Esophagus muscularis mucosa (tissue), 4 donors: ENCODE measurements at regions not wholly inside any gene's neighbourhood (a gene's known extent, or its start where the extent isn't known, plus 50 kb on each side); places are given as distances from the start of the nearest gene placed in this dataset.

Experiments
- EP300 ChIP-seq: sonication (generic); formaldehyde crosslinking; IDR thresholded peaks from one replicate; pipeline ENCODE4 v1.6.1; 2017; ENCODE audit warnings: antibody characterized with exemption
- POLR2A ChIP-seq: fragments of 450-650 bp; IDR thresholded peaks from one replicate; pipeline ENCODE4 v1.6.1; 2017; ENCODE audit warnings: antibody characterized with exemption, moderate library complexity, mild to moderate bottlenecking, low read depth
- TF ChIP-seq, protein P1 (sequence below), 3 experiments: fragments of 200-600 bp in 2 of 3; fragments of 450-650 bp in 1 of 3; sonication (generic) in 2 of 3; IDR thresholded peaks; one replicate each; pipeline ENCODE4 v1.5.1; 2017 to 2019; ENCODE audit warnings: antibody characterized with exemption in 3 of 3, mild to moderate bottlenecking in 2 of 3, moderate library complexity in 1 of 3

DNA sequence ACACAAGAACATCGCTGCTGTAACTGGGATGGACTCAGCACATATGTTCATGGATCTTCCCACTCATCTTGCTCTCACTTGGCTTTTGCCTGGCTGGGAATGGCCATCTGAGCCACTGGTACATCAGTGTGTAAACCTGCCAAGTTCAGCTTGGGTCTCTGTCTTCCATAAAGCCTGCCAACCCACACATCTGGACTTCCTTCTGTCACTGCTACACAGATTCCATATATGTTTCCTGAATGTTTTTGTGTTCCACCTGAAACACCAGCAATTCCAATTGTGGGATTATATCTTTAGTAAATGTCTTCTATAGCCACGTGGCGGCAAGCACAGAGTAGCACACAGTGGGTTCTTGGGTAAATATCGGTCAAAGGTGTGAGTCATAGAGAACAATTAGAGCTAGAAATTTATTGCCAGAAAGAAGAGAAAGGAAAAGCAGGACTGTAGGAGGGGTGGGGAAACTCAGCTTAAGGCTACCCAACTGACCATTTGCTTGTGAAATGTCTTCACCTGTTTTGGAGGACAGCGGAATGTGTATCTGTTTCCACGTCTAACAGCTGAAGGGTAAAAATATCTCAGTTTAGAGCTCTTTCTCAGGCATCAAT lies 125.9 kb downstream of the MFAP3L start:
- TF ChIP-seq, protein P1, sequence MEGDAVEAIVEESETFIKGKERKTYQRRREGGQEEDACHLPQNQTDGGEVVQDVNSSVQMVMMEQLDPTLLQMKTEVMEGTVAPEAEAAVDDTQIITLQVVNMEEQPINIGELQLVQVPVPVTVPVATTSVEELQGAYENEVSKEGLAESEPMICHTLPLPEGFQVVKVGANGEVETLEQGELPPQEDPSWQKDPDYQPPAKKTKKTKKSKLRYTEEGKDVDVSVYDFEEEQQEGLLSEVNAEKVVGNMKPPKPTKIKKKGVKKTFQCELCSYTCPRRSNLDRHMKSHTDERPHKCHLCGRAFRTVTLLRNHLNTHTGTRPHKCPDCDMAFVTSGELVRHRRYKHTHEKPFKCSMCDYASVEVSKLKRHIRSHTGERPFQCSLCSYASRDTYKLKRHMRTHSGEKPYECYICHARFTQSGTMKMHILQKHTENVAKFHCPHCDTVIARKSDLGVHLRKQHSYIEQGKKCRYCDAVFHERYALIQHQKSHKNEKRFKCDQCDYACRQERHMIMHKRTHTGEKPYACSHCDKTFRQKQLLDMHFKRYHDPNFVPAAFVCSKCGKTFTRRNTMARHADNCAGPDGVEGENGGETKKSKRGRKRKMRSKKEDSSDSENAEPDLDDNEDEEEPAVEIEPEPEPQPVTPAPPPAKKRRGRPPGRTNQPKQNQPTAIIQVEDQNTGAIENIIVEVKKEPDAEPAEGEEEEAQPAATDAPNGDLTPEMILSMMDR (IDR thresholded peaks at IDR 0.05), result no peak
- TF ChIP-seq EP300 (no peak), POLR2A (no peak)
